ENCODE measurements at regions not wholly inside any gene's neighbourhood (a gene's known extent, or its start where the extent isn't known, plus 50 kb on each side); places are given as distances from the start of the nearest gene placed in this dataset.

DNA sequence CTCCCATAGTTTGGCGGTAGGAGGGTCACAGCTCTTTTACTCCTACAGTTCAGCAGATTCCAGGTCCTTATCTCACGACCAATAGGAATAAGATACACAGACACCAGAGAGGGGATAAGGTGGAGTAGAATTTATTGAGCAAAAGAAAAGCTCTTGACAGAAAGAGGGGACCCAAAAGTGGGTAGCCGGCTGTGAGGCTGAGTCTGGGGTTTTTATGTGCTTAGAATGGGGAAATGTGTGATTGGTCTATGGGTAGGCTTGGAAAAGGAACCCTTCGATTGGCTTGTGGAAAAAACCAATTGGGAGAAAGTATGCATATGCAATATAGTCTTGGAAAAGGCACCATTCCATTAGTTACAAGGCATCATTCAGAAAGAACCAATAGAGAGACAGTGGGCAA lies 1356.9 kb upstream of the SPRY2 start:
- Mint-ChIP-seq H3K9me3 (ENCODE audit: unreplicated experiment) (peaks cover 8% of the 10 kb centered on the region), H3K27ac (ENCODE audit: low read depth, unreplicated experiment) (no peak overlapping the region), H3K4me1 (ENCODE audit: insufficient read depth, unreplicated experiment) (no peaks in the 10 kb centered on the region), H3K4me3 (ENCODE audit: unreplicated experiment) (no peak overlapping the region), H3K36me3 (ENCODE audit: insufficient read depth, unreplicated experiment) (no peaks in the 10 kb centered on the region), H3K27me3 (ENCODE audit: insufficient read depth, unreplicated experiment) (no peaks in the 10 kb centered on the region)
- intact Hi-C loops (cut with micrococcal nuclease): no loop called here
- ChIA-PET CTCF (interaction anchor here (0.6 kb wide), 1 partner anchor 37 kb away, joined by 3 read pairs; no protein-coding TSS in a partner anchor), POLR2A (no interaction called here)
- DNase-seq (ENCODE audit: unreplicated experiment): no peak
- BruUV-seq (replicated peaks): no TSS peak
- TF ChIP-seq, protein P1, sequence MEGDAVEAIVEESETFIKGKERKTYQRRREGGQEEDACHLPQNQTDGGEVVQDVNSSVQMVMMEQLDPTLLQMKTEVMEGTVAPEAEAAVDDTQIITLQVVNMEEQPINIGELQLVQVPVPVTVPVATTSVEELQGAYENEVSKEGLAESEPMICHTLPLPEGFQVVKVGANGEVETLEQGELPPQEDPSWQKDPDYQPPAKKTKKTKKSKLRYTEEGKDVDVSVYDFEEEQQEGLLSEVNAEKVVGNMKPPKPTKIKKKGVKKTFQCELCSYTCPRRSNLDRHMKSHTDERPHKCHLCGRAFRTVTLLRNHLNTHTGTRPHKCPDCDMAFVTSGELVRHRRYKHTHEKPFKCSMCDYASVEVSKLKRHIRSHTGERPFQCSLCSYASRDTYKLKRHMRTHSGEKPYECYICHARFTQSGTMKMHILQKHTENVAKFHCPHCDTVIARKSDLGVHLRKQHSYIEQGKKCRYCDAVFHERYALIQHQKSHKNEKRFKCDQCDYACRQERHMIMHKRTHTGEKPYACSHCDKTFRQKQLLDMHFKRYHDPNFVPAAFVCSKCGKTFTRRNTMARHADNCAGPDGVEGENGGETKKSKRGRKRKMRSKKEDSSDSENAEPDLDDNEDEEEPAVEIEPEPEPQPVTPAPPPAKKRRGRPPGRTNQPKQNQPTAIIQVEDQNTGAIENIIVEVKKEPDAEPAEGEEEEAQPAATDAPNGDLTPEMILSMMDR (IDR thresholded peaks at IDR 0.05; ENCODE audit: unreplicated experiment): no peak

DNA sequence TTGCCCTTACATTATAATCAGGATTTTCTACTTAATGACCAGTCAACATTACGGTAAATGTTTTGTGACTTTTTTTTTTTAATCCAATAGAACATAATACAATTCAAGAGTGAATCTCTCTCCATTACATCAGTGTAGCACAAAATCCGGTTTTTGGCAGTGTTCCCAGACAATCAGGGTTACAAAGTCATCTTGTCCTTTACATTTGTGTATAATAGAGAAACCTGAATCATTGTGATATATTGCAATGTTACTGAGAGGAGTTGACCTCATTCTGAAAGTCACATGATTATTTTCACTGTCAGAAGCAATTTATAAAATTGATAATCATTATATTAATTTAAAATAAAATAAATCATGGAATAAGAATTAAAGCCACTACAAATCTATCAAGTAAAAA lies 1346.0 kb upstream of the SPRY2 start:
- POLR2A ChIA-PET: no interaction called here
- Mint-ChIP-seq H3K4me1 (ENCODE audit: insufficient read depth, unreplicated experiment) (no peaks in the 10 kb centered on the region), H3K27me3 (ENCODE audit: insufficient read depth, unreplicated experiment) (no peaks in the 10 kb centered on the region), H3K9me3 (ENCODE audit: unreplicated experiment) (peaks cover 4% of the 10 kb centered on the region), H3K4me3 (ENCODE audit: unreplicated experiment) (no peak overlapping the region), H3K27ac (ENCODE audit: low read depth, unreplicated experiment) (no peak overlapping the region), H3K36me3 (ENCODE audit: insufficient read depth, unreplicated experiment) (no peaks in the 10 kb centered on the region)
- intact Hi-C loops (cut with micrococcal nuclease): no loop called here
- BruUV-seq (replicated peaks): no TSS peak
- TF ChIP-seq, protein P1 (IDR thresholded peaks at IDR 0.05; ENCODE audit: unreplicated experiment): no peak
- CTCF ChIA-PET: no interaction called here
- DNase-seq (ENCODE audit: unreplicated experiment): peak; percentile 77

DNA sequence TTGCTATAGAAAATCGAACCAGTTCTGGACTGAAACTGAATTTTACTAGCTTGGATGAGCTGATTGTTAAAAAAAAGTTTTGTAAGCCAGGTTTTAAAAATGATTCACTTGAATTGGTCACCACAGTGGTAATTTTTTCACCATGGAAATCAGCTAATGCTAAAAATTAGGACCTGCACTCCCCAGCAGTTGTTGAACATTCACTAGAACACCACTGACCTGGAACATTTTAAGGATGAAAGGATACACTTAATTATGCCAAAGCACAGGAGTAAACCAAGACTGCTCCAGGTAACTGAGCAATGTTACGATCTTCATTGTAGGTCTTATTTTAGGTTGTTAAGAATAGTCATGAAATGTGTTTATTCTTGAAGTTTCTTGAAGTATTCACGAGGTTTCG lies 1342.6 kb upstream of the SPRY2 start:
- Mint-ChIP-seq H3K27me3 (ENCODE audit: insufficient read depth, unreplicated experiment) (no peaks in the 10 kb centered on the region), H3K36me3 (ENCODE audit: insufficient read depth, unreplicated experiment) (no peaks in the 10 kb centered on the region), H3K9me3 (ENCODE audit: unreplicated experiment) (peaks cover 8% of the 10 kb centered on the region), H3K4me3 (ENCODE audit: unreplicated experiment) (no peak overlapping the region), H3K4me1 (ENCODE audit: insufficient read depth, unreplicated experiment) (no peaks in the 10 kb centered on the region), H3K27ac (ENCODE audit: low read depth, unreplicated experiment) (no peak overlapping the region)
- intact Hi-C loops (cut with micrococcal nuclease): no loop called here
- POLR2A ChIA-PET: no interaction called here
- no TSS peak for BruUV-seq (replicated peaks)
- CTCF ChIA-PET: no interaction called here
- TF ChIP-seq, protein P1 (IDR thresholded peaks at IDR 0.05; ENCODE audit: unreplicated experiment): no peak
- no peak for DNase-seq (ENCODE audit: unreplicated experiment)

DNA sequence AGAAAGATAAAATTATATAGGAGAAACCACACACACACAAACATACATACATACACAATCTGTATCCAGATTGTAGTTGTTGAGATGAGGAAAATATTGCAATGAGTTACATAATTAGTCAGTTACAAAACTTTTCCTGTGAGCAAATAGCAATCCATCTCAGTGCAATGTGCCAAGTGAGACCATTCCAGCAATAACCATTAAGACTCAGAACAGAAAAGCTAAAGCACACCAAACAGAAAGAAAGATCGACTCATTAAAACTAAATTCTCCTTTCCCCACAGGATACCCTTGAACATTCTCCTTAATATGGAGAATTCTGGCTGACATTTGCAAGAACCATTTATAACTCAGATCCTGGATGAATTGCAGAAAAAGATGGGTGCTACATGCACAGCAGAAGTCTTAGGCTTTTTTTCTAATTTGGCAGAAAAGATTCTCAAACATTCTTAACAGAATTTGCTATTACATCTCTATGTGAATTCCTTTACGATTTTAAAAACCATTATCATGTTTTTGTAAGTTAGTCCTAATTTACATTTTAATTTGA lies 1341.2 kb upstream of the SPRY2 start:
- ChIA-PET CTCF (interaction anchor here (0.7 kb wide), 1 partner anchor 75 kb away, joined by 3 read pairs; no protein-coding TSS in a partner anchor), POLR2A (no interaction called here)
- TF ChIP-seq, protein P1 (IDR thresholded peaks at IDR 0.05; ENCODE audit: unreplicated experiment): no peak
- BruUV-seq (replicated peaks): no TSS peak
- no peaks in the 10 kb centered on the region for H3K36me3 Mint-ChIP-seq (ENCODE audit: insufficient read depth, unreplicated experiment)
- H3K4me3 Mint-ChIP-seq (ENCODE audit: unreplicated experiment): no peak overlapping the region
- intact Hi-C loops (cut with micrococcal nuclease): no loop called here
- DNase-seq (ENCODE audit: unreplicated experiment): peak; percentile 22
- H3K27me3 Mint-ChIP-seq (ENCODE audit: insufficient read depth, unreplicated experiment): no peaks in the 10 kb centered on the region
- no peaks in the 10 kb centered on the region for H3K4me1 Mint-ChIP-seq (ENCODE audit: insufficient read depth, unreplicated experiment)
- peaks cover 8% of the 10 kb centered on the region for H3K9me3 Mint-ChIP-seq (ENCODE audit: unreplicated experiment)
- no peak overlapping the region for H3K27ac Mint-ChIP-seq (ENCODE audit: low read depth, unreplicated experiment)
